Endothelial cell (in vitro differentiated cells): ENCODE measurements at regions not wholly inside any gene's neighbourhood (a gene's known extent, or its start where the extent isn't known, plus 50 kb on each side); places are given as distances from the start of the nearest gene placed in this dataset.

Experiments
- DNase-seq: peaks from one replicate; pipeline ENCODE4 v3.0.0; 2021; ENCODE audit warnings: low spot score
- H3K27ac Mint-ChIP-seq: one replicate; pipeline ENCODE4 v1.8.0; 2021; ENCODE audit warnings: mixed read lengths, inconsistent platforms; ENCODE audit not compliant: unreplicated experiment
- H3K27me3 Mint-ChIP-seq: one replicate; pipeline ENCODE4 v1.8.0; 2021; ENCODE audit warnings: mild to moderate bottlenecking, moderate library complexity, mixed read lengths, inconsistent platforms; ENCODE audit not compliant: unreplicated experiment
- H3K36me3 Mint-ChIP-seq: one replicate; pipeline ENCODE4 v1.8.0; 2021; ENCODE audit warnings: mild to moderate bottlenecking, low read depth, mixed read lengths, inconsistent platforms; ENCODE audit not compliant: unreplicated experiment
- H3K4me1 Mint-ChIP-seq: one replicate; pipeline ENCODE4 v1.8.0; 2021; ENCODE audit warnings: mild to moderate bottlenecking, mixed read lengths, inconsistent platforms; ENCODE audit not compliant: unreplicated experiment
- H3K4me3 Mint-ChIP-seq: one replicate; pipeline ENCODE4 v1.8.0; 2021; ENCODE audit warnings: mild to moderate bottlenecking, mixed read lengths, inconsistent platforms; ENCODE audit not compliant: unreplicated experiment
- H3K9me3 Mint-ChIP-seq: one replicate; pipeline ENCODE4 v1.8.0; 2021; ENCODE audit warnings: mixed read lengths, inconsistent platforms; ENCODE audit not compliant: unreplicated experiment
- TF ChIP-seq, protein P1 (sequence below): fragments of 200-600 bp; sonication (generic); IDR thresholded peaks from one replicate; pipeline ENCODE4 v1.5.0; 2021; ENCODE audit warnings: antibody characterized with exemption; ENCODE audit not compliant: unreplicated experiment

DNA sequence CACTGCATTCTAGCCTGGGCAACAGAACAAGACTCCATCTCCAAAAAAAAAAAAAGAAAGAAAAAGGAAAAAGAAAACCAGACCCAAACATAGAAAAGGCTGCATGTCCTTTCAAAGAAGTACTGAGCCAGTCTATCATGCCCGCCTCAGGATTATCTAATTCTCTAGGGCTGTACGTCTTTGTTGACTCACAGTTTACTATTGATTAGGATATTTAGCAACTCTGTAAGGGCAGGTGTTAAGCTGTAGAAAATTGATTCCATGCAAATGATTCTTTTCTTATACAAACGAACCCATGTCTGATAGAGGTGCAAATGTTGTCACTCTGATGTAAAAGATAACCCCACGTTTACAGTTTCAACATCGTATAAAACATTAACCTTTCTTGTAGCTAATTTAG, 209.0 kb downstream of the TTLL2 start:
- TF ChIP-seq, protein P1, sequence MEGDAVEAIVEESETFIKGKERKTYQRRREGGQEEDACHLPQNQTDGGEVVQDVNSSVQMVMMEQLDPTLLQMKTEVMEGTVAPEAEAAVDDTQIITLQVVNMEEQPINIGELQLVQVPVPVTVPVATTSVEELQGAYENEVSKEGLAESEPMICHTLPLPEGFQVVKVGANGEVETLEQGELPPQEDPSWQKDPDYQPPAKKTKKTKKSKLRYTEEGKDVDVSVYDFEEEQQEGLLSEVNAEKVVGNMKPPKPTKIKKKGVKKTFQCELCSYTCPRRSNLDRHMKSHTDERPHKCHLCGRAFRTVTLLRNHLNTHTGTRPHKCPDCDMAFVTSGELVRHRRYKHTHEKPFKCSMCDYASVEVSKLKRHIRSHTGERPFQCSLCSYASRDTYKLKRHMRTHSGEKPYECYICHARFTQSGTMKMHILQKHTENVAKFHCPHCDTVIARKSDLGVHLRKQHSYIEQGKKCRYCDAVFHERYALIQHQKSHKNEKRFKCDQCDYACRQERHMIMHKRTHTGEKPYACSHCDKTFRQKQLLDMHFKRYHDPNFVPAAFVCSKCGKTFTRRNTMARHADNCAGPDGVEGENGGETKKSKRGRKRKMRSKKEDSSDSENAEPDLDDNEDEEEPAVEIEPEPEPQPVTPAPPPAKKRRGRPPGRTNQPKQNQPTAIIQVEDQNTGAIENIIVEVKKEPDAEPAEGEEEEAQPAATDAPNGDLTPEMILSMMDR, result no peak
- Mint-ChIP-seq H3K27me3 (peaks cover 5% of the 10 kb centered on the region), H3K36me3 (no peaks in the 10 kb centered on the region), H3K9me3 (no peaks in the 10 kb centered on the region), H3K27ac (no peak overlapping the region), H3K4me1 (peaks cover 3% of the 10 kb centered on the region), H3K4me3 (no peak overlapping the region)
- DNase-seq, result no peak

DNA sequence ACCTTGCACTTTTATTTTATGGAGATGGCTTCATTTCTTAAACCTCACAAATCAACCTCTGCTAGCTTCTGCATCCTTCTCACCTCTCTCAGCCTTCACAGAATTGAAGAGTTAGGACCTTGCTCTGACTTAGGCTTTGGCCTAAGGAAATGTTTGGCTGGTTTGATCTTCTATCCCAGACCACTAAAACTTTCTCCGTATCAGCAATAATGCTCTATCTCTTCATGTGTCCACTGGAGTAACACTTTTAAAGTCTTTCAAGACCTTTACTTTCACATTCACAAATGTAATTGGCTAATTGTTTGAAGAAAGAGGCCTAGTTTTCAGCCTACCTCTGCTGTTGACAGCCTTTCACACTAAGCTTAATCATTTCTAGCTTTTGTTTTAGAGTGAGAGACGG, 212.9 kb downstream of the TTLL2 start:
- TF ChIP-seq, protein P1, result no peak
- H3K27ac Mint-ChIP-seq, result no peak overlapping the region
- H3K9me3 Mint-ChIP-seq, result no peaks in the 10 kb centered on the region
- no peak for DNase-seq
- H3K36me3 Mint-ChIP-seq, result peaks cover 4% of the 10 kb centered on the region
- H3K4me1 Mint-ChIP-seq, result no peaks in the 10 kb centered on the region
- no peak overlapping the region for H3K4me3 Mint-ChIP-seq
- peaks cover 5% of the 10 kb centered on the region for H3K27me3 Mint-ChIP-seq

DNA sequence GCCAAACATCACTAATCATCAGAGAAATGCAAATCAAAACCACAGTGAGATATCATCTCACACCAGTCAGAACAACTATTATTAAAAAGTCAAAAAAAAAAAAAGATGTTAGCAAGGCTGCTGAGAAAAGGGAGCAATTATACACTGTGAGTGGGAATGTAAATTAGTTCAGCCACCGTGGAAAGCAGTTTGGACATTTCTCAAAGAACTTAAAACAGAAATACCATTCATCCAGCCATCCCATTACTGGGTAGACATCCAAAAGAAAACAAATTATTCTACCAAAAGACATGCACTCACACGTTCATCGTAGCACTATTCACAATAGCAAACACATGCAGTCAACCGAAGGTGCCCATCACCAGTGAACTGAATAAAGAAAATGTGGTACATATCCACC, 213.9 kb downstream of the TTLL2 start:
- H3K9me3 Mint-ChIP-seq, result no peaks in the 10 kb centered on the region
- H3K4me1 Mint-ChIP-seq, result no peaks in the 10 kb centered on the region
- TF ChIP-seq, protein P1, result no peak
- H3K27ac Mint-ChIP-seq, result no peak overlapping the region
- no peak overlapping the region for H3K4me3 Mint-ChIP-seq
- H3K36me3 Mint-ChIP-seq, result peaks cover 4% of the 10 kb centered on the region
- no peak for DNase-seq
- H3K27me3 Mint-ChIP-seq, result peaks cover 5% of the 10 kb centered on the region

DNA sequence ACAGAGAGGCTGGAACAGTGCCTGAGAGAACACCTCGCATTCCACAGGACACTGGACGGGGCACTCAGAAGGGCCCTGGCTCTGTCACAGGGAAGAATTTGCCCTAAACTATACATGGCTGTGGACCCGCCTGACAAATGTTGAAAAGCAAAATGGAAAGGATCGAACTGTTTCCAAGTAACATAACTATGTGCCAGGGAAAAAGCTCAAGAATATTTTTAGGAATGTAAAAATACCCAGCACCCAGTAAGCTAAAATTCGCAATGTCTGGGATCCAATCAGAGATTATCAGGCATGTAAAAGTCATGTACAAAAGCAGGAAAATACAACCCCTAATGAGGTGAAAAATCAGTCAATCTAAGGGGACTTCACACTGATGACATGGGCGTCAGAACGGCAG, 215.9 kb downstream of the TTLL2 start:
- TF ChIP-seq, protein P1, result no peak
- DNase-seq, result no peak
- Mint-ChIP-seq H3K4me3 (no peak overlapping the region), H3K4me1 (no peaks in the 10 kb centered on the region), H3K27me3 (peaks cover 5% of the 10 kb centered on the region), H3K27ac (no peak overlapping the region), H3K9me3 (no peaks in the 10 kb centered on the region), H3K36me3 (peaks cover 4% of the 10 kb centered on the region)

DNA sequence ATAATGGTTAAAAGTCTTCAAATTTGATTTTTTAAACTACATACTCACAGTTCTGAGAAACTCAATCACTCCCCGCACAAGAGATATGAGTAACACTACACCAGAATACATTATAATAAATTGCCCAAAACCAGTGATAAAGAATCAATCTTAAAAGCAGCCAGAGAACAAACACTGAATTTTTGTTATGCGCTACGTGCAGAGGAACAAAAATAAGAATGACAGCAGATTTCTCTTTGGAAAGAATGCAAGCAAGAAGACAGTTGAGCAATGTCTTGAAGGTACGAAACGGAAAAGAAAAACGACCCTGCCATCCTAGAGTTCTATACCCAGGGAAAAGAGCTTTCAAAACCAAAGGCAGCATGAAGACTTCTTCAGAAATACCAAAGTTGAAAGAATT, 216.7 kb downstream of the TTLL2 start:
- no peak overlapping the region for H3K27ac Mint-ChIP-seq
- H3K27me3 Mint-ChIP-seq, result peaks cover 5% of the 10 kb centered on the region
- no peaks in the 10 kb centered on the region for H3K9me3 Mint-ChIP-seq
- no peak for DNase-seq
- H3K36me3 Mint-ChIP-seq, result peaks cover 4% of the 10 kb centered on the region
- TF ChIP-seq, protein P1, result no peak
- H3K4me3 Mint-ChIP-seq, result no peak overlapping the region
- no peaks in the 10 kb centered on the region for H3K4me1 Mint-ChIP-seq
